ENCODE measurements at regions not wholly inside any gene's neighbourhood (a gene's known extent, or its start where the extent isn't known, plus 50 kb on each side); places are given as distances from the start of the nearest gene placed in this dataset.

- no peaks in the 10 kb centered on the region for H3K4me1 ChIP-seq (ENCODE audit: insufficient read depth, poor library complexity, severe bottlenecking)
- no peak overlapping the region for H3K4me3 ChIP-seq (ENCODE audit: severe bottlenecking)
- no peak overlapping the region for H3K27ac ChIP-seq (ENCODE audit: poor library complexity, severe bottlenecking)
- H3K27me3 ChIP-seq (ENCODE audit: insufficient read depth, poor library complexity, severe bottlenecking), result no peaks in the 10 kb centered on the region
- no peaks in the 10 kb centered on the region for H3K36me3 ChIP-seq (ENCODE audit: low read depth)
- ATAC-seq (ENCODE audit: low read depth) (no peak), DNase-seq (ENCODE audit: low spot score) (no peak)
- no peaks in the 10 kb centered on the region for H3K9me3 ChIP-seq (ENCODE audit: severe bottlenecking)
- no peak for TF ChIP-seq CTCF (IDR thresholded peaks at IDR 0.05; ENCODE audit: poor library complexity, severe bottlenecking)
Observed at GRCh38 chr4:43992552-43992951, 456.1 kb downstream of the KCTD8 start.

GRCh38 chr4:43993196-43993902 is 455.3 kb downstream of the KCTD8 start:
- Histone ChIP-seq H3K27me3 (ENCODE audit: insufficient read depth, poor library complexity, severe bottlenecking) (no peaks in the 10 kb centered on the region), H3K36me3 (ENCODE audit: low read depth) (no peaks in the 10 kb centered on the region), H3K9me3 (ENCODE audit: severe bottlenecking) (no peaks in the 10 kb centered on the region), H3K4me3 (ENCODE audit: severe bottlenecking) (no peak overlapping the region), H3K27ac (ENCODE audit: poor library complexity, severe bottlenecking) (no peak overlapping the region), H3K4me1 (ENCODE audit: insufficient read depth, poor library complexity, severe bottlenecking) (no peaks in the 10 kb centered on the region)
- no peak for TF ChIP-seq CTCF (IDR thresholded peaks at IDR 0.05; ENCODE audit: poor library complexity, severe bottlenecking)
- no peak for ATAC-seq (ENCODE audit: low read depth)
- no peak for DNase-seq (ENCODE audit: low spot score)

GRCh38 chr4:43999669-44000068 is 448.9 kb downstream of the KCTD8 start:
- no peak for ATAC-seq (ENCODE audit: low read depth)
- no peak for DNase-seq (ENCODE audit: low spot score)
- Histone ChIP-seq H3K4me3 (ENCODE audit: severe bottlenecking) (no peak overlapping the region), H3K9me3 (ENCODE audit: severe bottlenecking) (no peaks in the 10 kb centered on the region), H3K27ac (ENCODE audit: poor library complexity, severe bottlenecking) (no peak overlapping the region), H3K36me3 (ENCODE audit: low read depth) (no peaks in the 10 kb centered on the region), H3K27me3 (ENCODE audit: insufficient read depth, poor library complexity, severe bottlenecking) (no peaks in the 10 kb centered on the region), H3K4me1 (ENCODE audit: insufficient read depth, poor library complexity, severe bottlenecking) (no peaks in the 10 kb centered on the region)
- TF ChIP-seq CTCF (IDR thresholded peaks at IDR 0.05; ENCODE audit: poor library complexity, severe bottlenecking), result no peak

- Histone ChIP-seq H3K4me1 (ENCODE audit: insufficient read depth, poor library complexity, severe bottlenecking) (no peaks in the 10 kb centered on the region), H3K36me3 (ENCODE audit: low read depth) (no peaks in the 10 kb centered on the region), H3K27ac (ENCODE audit: poor library complexity, severe bottlenecking) (no peak overlapping the region), H3K4me3 (ENCODE audit: severe bottlenecking) (no peak overlapping the region), H3K9me3 (ENCODE audit: severe bottlenecking) (no peaks in the 10 kb centered on the region), H3K27me3 (ENCODE audit: insufficient read depth, poor library complexity, severe bottlenecking) (no peaks in the 10 kb centered on the region)
- no peak for DNase-seq (ENCODE audit: low spot score)
- no peak for TF ChIP-seq CTCF (IDR thresholded peaks at IDR 0.05; ENCODE audit: poor library complexity, severe bottlenecking)
- ATAC-seq (ENCODE audit: low read depth), result no peak
Observed at GRCh38 chr4:44002368-44002767, 446.2 kb downstream of the KCTD8 start.
